ENCODE measurements at regions not wholly inside any gene's neighbourhood (a gene's known extent, or its start where the extent isn't known, plus 50 kb on each side); places are given as distances from the start of the nearest gene placed in this dataset.
"Not testable (repeated sequence)": the region's sequence is repeated elsewhere in the genome, so short reads cannot be mapped to it uniquely, and the experiment has no call there.

DNA sequence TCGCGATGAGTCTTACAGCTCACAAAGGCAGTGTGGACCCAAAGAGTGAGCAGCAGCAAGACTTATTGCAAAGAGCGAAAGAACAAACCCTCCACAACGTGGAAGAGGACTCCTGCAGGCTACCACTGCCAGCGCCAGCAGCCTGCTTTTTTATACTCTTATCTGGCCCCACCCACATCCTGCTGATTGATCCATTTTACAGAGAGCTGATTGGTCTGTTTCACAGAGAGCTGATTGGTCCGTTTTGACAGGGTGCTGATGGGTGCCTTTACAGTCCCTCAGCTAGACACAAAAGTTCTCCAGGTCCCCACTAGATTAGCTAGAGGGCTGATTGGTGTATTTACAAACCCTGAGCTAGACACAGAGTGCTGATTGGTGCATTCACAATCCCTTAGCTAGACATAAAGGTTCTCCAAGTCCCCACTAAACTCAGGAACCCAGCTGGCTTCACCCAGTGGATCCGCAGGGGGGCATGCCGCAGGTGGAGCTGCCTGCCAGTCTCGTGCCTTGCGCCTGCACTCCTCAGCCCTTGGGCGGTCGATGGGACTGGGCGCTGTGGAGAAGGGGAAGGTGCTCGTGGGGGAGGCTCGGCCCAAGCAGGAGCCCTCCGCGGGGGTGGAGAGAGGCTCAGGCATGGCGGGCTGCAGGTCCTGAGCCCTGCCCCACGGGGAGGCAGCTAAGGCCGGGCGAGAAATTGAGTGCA is 75.7 kb downstream of the QDPR start:
- not testable (repeated sequence) for DNase-seq (ENCODE audit: low read depth)

DNA sequence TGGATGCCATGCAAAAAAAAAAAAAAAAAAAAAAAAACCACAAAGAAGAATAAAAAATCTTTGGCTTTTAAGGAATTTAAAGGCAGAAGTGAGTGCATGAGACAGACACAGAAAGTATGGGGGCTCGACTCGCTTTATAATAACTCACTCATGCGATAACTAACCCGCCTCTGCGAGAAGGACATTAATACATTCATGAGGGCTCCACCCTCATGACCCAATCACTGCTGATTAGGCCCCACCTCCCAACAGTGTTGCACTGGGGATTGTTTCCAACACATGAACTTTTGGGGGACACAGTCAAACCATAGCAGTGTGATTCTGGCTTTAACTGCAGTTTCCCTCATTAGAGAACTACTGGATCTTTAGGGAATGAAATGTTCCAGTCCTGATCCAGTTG is 78.1 kb downstream of the QDPR start:
- DNase-seq (ENCODE audit: low read depth) = no peak

- DNase-seq (ENCODE audit: low read depth) = no peak
Observed at GRCh38 chr4:17427991-17428390, 83.9 kb downstream of the QDPR start.

- no peak for DNase-seq (ENCODE audit: low read depth)
Observed at GRCh38 chr4:17426222-17426621, 85.7 kb downstream of the QDPR start.

GRCh38 chr4:17418010-17418409 is 93.9 kb downstream of the QDPR start:
- no peak for DNase-seq (ENCODE audit: low read depth)

DNA sequence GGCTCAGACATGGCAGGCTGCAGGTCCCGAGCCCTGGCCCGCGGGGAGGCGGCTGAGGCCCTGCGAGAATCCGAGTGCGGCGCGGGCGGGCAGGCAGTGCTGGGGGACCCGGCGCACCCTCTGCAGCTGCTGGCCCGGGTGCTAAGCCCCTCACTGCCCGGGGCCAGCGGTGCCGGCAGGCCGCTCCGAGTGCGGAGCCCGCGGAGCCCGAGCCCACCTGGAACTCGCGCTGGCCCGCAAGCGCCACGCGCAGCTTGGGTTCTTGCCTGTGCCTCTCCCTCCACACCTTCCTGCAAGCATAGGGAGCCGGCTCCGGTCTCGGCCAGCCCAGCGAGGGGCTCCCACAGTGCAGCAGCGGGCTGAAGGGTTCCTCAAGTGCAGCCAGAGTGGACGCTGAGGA is 97.5 kb downstream of the QDPR start:
- DNase-seq (ENCODE audit: low read depth) = no peak

GRCh38 chr4:17400686-17401085 is 111.2 kb downstream of the QDPR start:
- peak; percentile 6 for DNase-seq (ENCODE audit: low read depth)

GRCh38 chr4:17398805-17399204 is 113.1 kb downstream of the QDPR start:
- DNase-seq (ENCODE audit: low read depth) = no peak

- DNase-seq (ENCODE audit: low read depth) = no peak
Observed at GRCh38 chr4:17398035-17398434, 113.9 kb downstream of the QDPR start.

- DNase-seq (ENCODE audit: low read depth) = peak; percentile 4
Observed at GRCh38 chr4:17397611-17398010, 114.3 kb downstream of the QDPR start.

DNA sequence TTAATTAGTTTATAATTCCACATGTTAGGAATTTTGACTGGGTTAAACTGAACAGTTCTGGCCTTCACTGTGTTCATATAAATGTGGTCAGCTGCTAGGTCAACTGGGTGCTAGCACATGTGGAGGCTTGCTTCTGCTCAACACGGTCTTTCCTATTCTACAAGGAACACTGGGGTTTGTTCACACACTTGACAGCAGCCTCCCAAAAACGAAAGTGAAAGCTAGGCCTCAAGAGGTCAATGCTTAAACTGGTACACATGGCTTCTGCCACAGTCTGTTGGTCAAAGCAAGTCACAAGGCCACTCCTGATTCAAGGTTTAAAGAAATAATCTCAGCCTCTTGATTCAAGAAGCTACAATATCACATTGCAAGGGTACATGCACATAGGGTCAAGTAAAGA is 126.5 kb downstream of the QDPR start:
- peak; percentile 69 for DNase-seq (ENCODE audit: low read depth)

DNA sequence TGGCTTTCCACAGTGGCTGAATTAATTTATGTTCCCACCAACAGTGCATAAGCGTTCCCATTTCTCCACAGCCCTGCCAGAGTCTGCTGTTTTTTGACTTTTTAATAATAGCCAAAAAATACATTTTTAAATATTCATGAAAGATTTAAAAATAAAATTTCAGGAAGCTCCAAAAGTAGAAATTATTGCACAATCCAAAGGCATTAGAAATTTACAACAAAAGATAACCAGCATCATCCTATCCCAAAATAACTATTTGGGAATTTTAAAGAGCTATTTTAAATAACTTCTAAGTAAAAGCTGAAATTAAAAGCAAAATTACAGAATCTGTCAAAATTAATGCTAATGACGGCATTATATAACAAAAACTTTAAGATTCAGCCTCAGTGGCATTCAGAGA is 131.5 kb downstream of the QDPR start:
- no peak for DNase-seq (ENCODE audit: low read depth)

- peak; percentile 24 for DNase-seq (ENCODE audit: low read depth)
Observed at GRCh38 chr4:17376205-17376604, 135.7 kb downstream of the QDPR start.

- no peak for DNase-seq (ENCODE audit: low read depth)
Observed at GRCh38 chr4:17373666-17374065, 138.2 kb downstream of the QDPR start.

- DNase-seq (ENCODE audit: low read depth) = no peak
Observed at GRCh38 chr4:17370818-17371217, 141.1 kb downstream of the QDPR start.

- DNase-seq (ENCODE audit: low read depth) = no peak
Observed at GRCh38 chr4:17368408-17368807, 143.5 kb downstream of the QDPR start.

GRCh38 chr4:17367201-17367600 is 144.7 kb downstream of the QDPR start:
- no peak for DNase-seq (ENCODE audit: low read depth)

GRCh38 chr4:17366496-17366895 is 145.4 kb downstream of the QDPR start:
- no peak for DNase-seq (ENCODE audit: low read depth)

GRCh38 chr4:17362430-17362829 is 149.5 kb downstream of the QDPR start:
- no peak for DNase-seq (ENCODE audit: low read depth)

DNA sequence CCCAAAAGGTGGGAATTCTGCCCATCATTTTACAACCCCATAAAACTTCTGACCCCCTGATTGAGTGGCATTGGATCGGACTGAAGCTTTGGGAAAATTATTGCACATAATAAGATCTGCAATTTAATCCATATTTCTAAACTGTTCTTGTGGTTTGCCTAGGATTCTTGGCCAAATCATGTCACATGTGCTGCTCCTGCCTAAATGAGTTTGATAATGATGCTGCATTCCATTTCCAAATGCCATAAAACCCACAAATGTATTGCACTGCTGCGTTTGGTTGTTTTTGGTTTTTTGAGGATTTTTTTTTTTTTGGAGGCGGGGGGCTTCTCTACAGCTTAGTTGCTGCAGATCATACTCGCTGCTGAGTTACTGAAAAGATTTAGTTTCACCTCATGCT is 153.6 kb downstream of the QDPR start:
- no peak for DNase-seq (ENCODE audit: low read depth)

DNA sequence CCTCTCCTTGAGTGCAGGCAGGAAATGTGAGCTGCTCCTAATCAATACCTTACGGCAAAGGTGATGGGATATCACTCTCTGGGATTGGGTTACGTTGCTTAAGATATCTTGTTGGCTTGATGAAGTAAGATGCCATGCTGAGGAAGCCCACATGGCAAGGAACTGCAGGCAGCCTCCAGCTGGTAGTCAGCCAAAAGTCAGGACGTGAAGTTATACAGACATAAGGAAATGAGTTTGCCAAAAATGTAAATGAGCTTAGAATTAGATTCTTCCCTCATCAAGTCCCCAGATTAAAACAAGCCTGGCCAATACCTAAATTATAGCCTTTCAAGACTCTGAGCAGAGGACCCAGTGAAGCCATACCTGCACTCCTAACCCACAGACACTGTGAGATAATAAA is 155.0 kb downstream of the QDPR start:
- no peak for DNase-seq (ENCODE audit: low read depth)

GRCh38 chr4:17352357-17352756 is 159.5 kb downstream of the QDPR start:
- DNase-seq (ENCODE audit: low read depth) = no peak

GRCh38 chr4:17347445-17347844 is 164.4 kb downstream of the QDPR start:
- peak; percentile 38 for DNase-seq (ENCODE audit: low read depth)

DNA sequence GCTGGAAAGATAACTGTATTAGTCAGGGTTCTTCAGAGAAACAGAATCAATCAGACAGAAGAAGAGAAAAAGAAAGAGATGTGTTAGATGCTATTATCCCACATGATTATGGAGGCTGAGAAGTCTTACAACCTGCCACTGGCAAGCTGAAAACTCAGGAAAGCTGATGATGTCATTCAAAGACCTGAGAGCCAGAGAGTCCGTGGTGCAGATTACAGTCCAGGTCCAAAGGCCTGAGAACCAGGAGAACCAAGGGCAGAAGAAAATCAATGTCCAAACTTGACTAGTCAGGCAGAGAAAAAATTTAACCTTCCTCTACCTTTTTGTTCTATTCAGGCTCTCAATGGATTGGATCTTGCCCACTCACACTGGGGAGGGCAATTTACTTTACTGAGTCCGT is 172.5 kb downstream of the QDPR start:
- no peak for DNase-seq (ENCODE audit: low read depth)

GRCh38 chr4:17336986-17337385 is 174.9 kb downstream of the QDPR start:
- DNase-seq (ENCODE audit: low read depth) = no peak
